ENCODE measurements at regions not wholly inside any gene's neighbourhood (a gene's known extent, or its start where the extent isn't known, plus 50 kb on each side); places are given as distances from the start of the nearest gene placed in this dataset.

GRCh38 chr18:75797046-75797445 is 369.5 kb upstream of the SMIM21 start:
- TF ChIP-seq CTCF (IDR thresholded peaks at IDR 0.05; ENCODE audit: low read depth, low read length) = no peak
- H3K4me3 ChIP-seq (ENCODE audit: low read depth, low read length) = no peak overlapping the region

GRCh38 chr18:75790796-75791195 is 363.3 kb upstream of the SMIM21 start:
- H3K4me3 ChIP-seq (ENCODE audit: low read depth, low read length) = no peak overlapping the region
- TF ChIP-seq CTCF (IDR thresholded peaks at IDR 0.05; ENCODE audit: low read depth, low read length) = no peak

- no peak for TF ChIP-seq CTCF (IDR thresholded peaks at IDR 0.05; ENCODE audit: low read depth, low read length)
- H3K4me3 ChIP-seq (ENCODE audit: low read depth, low read length) = no peak overlapping the region
Measured at GRCh38 chr18:75790111-75790510, 362.6 kb upstream of the SMIM21 start.

GRCh38 chr18:75785834-75786233 is 358.3 kb upstream of the SMIM21 start:
- no peak overlapping the region for H3K4me3 ChIP-seq (ENCODE audit: low read depth, low read length)
- no peak for TF ChIP-seq CTCF (IDR thresholded peaks at IDR 0.05; ENCODE audit: low read depth, low read length)

- H3K4me3 ChIP-seq (ENCODE audit: low read depth, low read length) = no peak overlapping the region
- TF ChIP-seq CTCF (IDR thresholded peaks at IDR 0.05; ENCODE audit: low read depth, low read length) = no peak
Measured at GRCh38 chr18:75785206-75785605, 357.7 kb upstream of the SMIM21 start.

GRCh38 chr18:75784390-75784789 is 356.9 kb upstream of the SMIM21 start:
- no peak overlapping the region for H3K4me3 ChIP-seq (ENCODE audit: low read depth, low read length)

More at GRCh38 chr18:75784390-75784789, 356.9 kb upstream of the SMIM21 start:
- TF ChIP-seq CTCF (IDR thresholded peaks at IDR 0.05; ENCODE audit: low read depth, low read length) = no peak
